GM12874 (cell line): ENCODE measurements at regions not wholly inside any gene's neighbourhood (a gene's known extent, or its start where the extent isn't known, plus 50 kb on each side); places are given as distances from the start of the nearest gene placed in this dataset.
A peak's percentile ranks its signal among the peaks of the same experiment; 100 is the strongest.

Source experiments
- TF ChIP-seq, protein P1 (sequence below): IDR thresholded peaks from 2 replicates; pipeline ENCODE4 v1.5.1; 2011; ENCODE audit warnings: low read depth, mild to moderate bottlenecking, control low read depth, low read length, moderate library complexity; ENCODE audit not compliant: insufficient read depth

- TF ChIP-seq, protein P1, sequence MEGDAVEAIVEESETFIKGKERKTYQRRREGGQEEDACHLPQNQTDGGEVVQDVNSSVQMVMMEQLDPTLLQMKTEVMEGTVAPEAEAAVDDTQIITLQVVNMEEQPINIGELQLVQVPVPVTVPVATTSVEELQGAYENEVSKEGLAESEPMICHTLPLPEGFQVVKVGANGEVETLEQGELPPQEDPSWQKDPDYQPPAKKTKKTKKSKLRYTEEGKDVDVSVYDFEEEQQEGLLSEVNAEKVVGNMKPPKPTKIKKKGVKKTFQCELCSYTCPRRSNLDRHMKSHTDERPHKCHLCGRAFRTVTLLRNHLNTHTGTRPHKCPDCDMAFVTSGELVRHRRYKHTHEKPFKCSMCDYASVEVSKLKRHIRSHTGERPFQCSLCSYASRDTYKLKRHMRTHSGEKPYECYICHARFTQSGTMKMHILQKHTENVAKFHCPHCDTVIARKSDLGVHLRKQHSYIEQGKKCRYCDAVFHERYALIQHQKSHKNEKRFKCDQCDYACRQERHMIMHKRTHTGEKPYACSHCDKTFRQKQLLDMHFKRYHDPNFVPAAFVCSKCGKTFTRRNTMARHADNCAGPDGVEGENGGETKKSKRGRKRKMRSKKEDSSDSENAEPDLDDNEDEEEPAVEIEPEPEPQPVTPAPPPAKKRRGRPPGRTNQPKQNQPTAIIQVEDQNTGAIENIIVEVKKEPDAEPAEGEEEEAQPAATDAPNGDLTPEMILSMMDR: no peak
These were observed 197.8 kb upstream of the PIRT start for GRCh38 chr17:11035681-11036080.

GRCh38 chr17:11031787-11032186 lies 193.9 kb upstream of the PIRT start:
- TF ChIP-seq, protein P1: peak; percentile 22; the same call in 1 of the 2 replicates

- TF ChIP-seq, protein P1: no peak
These were observed 191.9 kb upstream of the PIRT start for GRCh38 chr17:11029791-11030190.

DNA sequence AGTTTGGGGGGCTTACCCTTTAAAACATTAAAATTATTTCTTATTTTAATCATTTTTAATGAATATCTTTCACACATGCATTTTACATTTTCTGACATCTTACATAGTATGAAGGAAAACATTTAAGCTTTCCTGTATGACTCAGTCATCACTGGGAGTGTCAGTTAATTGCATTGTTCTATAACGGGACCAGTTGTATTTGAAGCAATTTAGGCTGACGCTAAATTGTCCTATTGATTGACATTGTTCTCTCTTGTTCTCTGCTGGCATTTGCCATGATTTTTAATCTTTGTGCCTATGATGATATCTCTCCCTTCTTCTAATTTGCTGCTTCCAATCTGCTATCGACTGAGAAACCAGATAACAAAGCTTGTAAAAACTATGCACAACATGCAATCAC lies 190.5 kb upstream of the PIRT start:
- TF ChIP-seq, protein P1: no peak

- TF ChIP-seq, protein P1: no peak
These were observed 189.0 kb upstream of the PIRT start for GRCh38 chr17:11026903-11027302.

GRCh38 chr17:11023639-11024479 lies 186.0 kb upstream of the PIRT start:
- TF ChIP-seq, protein P1: no peak

GRCh38 chr17:11006530-11006929 lies 168.6 kb upstream of the PIRT start:
- TF ChIP-seq, protein P1: no peak
